SK-N-SH (cell line): ENCODE measurements at regions not wholly inside any gene's neighbourhood (a gene's known extent, or its start where the extent isn't known, plus 50 kb on each side); places are given as distances from the start of the nearest gene placed in this dataset.

ENCODE experiments used
- CTCF ChIA-PET: fragments of 300-600, 350-600 bp; formaldehyde crosslinking; extraction: SDS; loops from one replicate; lab custom pipeline; 2021; lab: Yijun Ruan, JAX
- POLR2A ChIA-PET: fragments of 350-600 bp; sonication (Branson Sonifier 250); formaldehyde crosslinking; extraction: SDS; loops from one replicate; lab custom pipeline; 2020; ENCODE audit warnings: antibody characterized with exemption, inconsistent platforms; lab: Yijun Ruan, JAX
- DNase-seq: peaks from one replicate; pipeline ENCODE4 v3.0.0; 2012
- H2AFZ ChIP-seq: fragments of 200-600 bp; sonication (generic); 2 replicates; pipeline ENCODE4 v1.8.1; 2016; ENCODE audit warnings: antibody characterized with exemption, mild to moderate bottlenecking, low read depth
- H3F3A ChIP-seq: fragments of 200-600 bp; sonication (generic); replicated peaks from 2 replicates; pipeline ENCODE3; 2016; ENCODE audit warnings: antibody characterized with exemption, mild to moderate bottlenecking; ENCODE audit not compliant: insufficient read depth
- H3K27ac ChIP-seq, 2 experiments: fragments of 200-500 bp in 1 of 2; fragments of 200-600 bp in 1 of 2; sonication (Bioruptor generic) in 1 of 2; sonication (generic), shearing (Covaris generic) in 1 of 2; 2 replicates each; pipeline versions ENCODE4 v1.5.1 to v1.6.1; 2014 to 2016; ENCODE audit warnings: low read depth in 2 of 2, inconsistent platforms in 1 of 2, low read length in 1 of 2, mild to moderate bottlenecking in 1 of 2, mixed read lengths in 1 of 2
- H3K27me3 ChIP-seq: fragments of 200-600 bp; sonication (generic), shearing (Covaris generic); 2 replicates; pipeline ENCODE4 v1.6.1; 2016; ENCODE audit warnings: mixed run types; ENCODE audit not compliant: insufficient read depth
- H3K36me3 ChIP-seq, 2 experiments: fragments of 200-500 bp in 1 of 2; fragments of 200-600 bp in 1 of 2; sonication (Bioruptor generic) in 1 of 2; sonication (generic) in 1 of 2; replicated peaks in 1 of 2; 2 replicates each; pipeline versions ENCODE3 to v1.5.1; 2014 to 2016; ENCODE audit warnings: low read length in 1 of 2, mild to moderate bottlenecking in 1 of 2; ENCODE audit not compliant: insufficient read depth in 2 of 2, control insufficient read depth in 1 of 2
- H3K4me1 ChIP-seq, 2 experiments: fragments of 200-500 bp in 1 of 2; fragments of 200-600 bp in 1 of 2; sonication (Bioruptor generic) in 1 of 2; sonication (generic), shearing (Covaris generic) in 1 of 2; 2 replicates each; pipeline versions ENCODE4 v1.5.1 to v1.6.1; 2014 to 2016; ENCODE audit warnings: low read depth in 1 of 2, low read length in 1 of 2, mixed run types in 1 of 2; ENCODE audit not compliant: insufficient read depth in 2 of 2, control insufficient read depth in 1 of 2
- H3K4me2 ChIP-seq: fragments of 200-600 bp; sonication (generic), shearing (Covaris generic); 2 replicates; pipeline ENCODE4 v1.6.1; 2017; ENCODE audit warnings: mixed run types
- H3K4me3 ChIP-seq, 2 experiments: fragments of 200-500 bp in 1 of 2; fragments of 200-600 bp in 1 of 2; sonication (Bioruptor generic) in 1 of 2; sonication (generic), shearing (Covaris generic) in 1 of 2; 2 replicates each; pipeline versions ENCODE4 v1.5.1 to v1.8.1; 2014 to 2016; ENCODE audit warnings: low read depth in 2 of 2, inconsistent platforms in 1 of 2, low read length in 1 of 2, mild to moderate bottlenecking in 1 of 2, mixed read lengths in 1 of 2, moderate library complexity in 1 of 2
- H3K79me2 ChIP-seq: fragments of 200-600 bp; sonication (generic); 2 replicates; pipeline ENCODE4 v1.8.1; 2017; ENCODE audit warnings: mild to moderate bottlenecking; ENCODE audit not compliant: insufficient read depth
- H3K9ac ChIP-seq: fragments of 200-600 bp; sonication (generic); 2 replicates; pipeline ENCODE4 v1.6.1; 2017; ENCODE audit warnings: mixed run types
- H3K9me2 ChIP-seq: fragments of 200-600 bp; sonication (generic); 2 replicates; pipeline ENCODE4 v1.6.1; 2017; ENCODE audit warnings: mixed run types
- H3K9me3 ChIP-seq: fragments of 200-600 bp; sonication (generic); 2 replicates; pipeline ENCODE4 v1.6.1; 2017; ENCODE audit warnings: mixed run types, mild to moderate bottlenecking, moderate library complexity
- H4K20me1 ChIP-seq: fragments of 200-600 bp; sonication (generic); 2 replicates; pipeline ENCODE4 v1.6.1; 2017; ENCODE audit warnings: mild to moderate bottlenecking, mixed run types; ENCODE audit not compliant: insufficient read depth
- CHD2 ChIP-seq: fragments of 150-350 bp; IDR thresholded peaks from 2 replicates; pipeline ENCODE4 v1.6.1; 2018; ENCODE audit warnings: low read length; ENCODE audit not compliant: partially characterized antibody
- ELF1 ChIP-seq: IDR thresholded peaks from 2 replicates; pipeline ENCODE4 v1.4.0; 2012
- FOSL2 ChIP-seq: IDR thresholded peaks from 2 replicates; pipeline ENCODE4 v1.4.0; 2012; ENCODE audit warnings: low read depth, mild to moderate bottlenecking, moderate library complexity, borderline replicate concordance
- JUND ChIP-seq: IDR thresholded peaks from 2 replicates; pipeline ENCODE4 v1.4.0; 2012
- PBX3 ChIP-seq: IDR thresholded peaks from 2 replicates; pipeline ENCODE4; 2012
- RCOR1 ChIP-seq: fragments of 150-350 bp; IDR thresholded peaks from 2 replicates; pipeline ENCODE4 v1.6.1; 2017; ENCODE audit warnings: antibody characterized with exemption, low read length
- REST ChIP-seq: IDR thresholded peaks from 2 replicates; pipeline ENCODE4 v1.6.1; 2012; ENCODE audit warnings: mild to moderate bottlenecking, low read depth, low read length, moderate library complexity
- RFX5 ChIP-seq: IDR thresholded peaks from 2 replicates; pipeline ENCODE4 v1.6.1; 2012; ENCODE audit warnings: mild to moderate bottlenecking, improper control_type of control experiment, low read length
- SIN3A ChIP-seq: IDR thresholded peaks from 2 replicates; pipeline ENCODE4 v1.6.1; 2012; ENCODE audit warnings: low read depth, mild to moderate bottlenecking, low read length, moderate library complexity, borderline replicate concordance
- YY1 ChIP-seq: IDR thresholded peaks from 2 replicates; pipeline ENCODE4 v1.4.0; 2012; ENCODE audit warnings: low read depth, mild to moderate bottlenecking
- ZBTB33 ChIP-seq: IDR thresholded peaks from 2 replicates; pipeline ENCODE4 v1.4.0; 2012; ENCODE audit warnings: low read depth, borderline replicate concordance
- WGBS: methylation state at CpG from one replicate; pipeline ENCODE4 v1.1.6; 2017; ENCODE audit warnings: low lambda C conversion rate; 5-methylcytosine and 5-hydroxymethylcytosine counted together

- DNase-seq, result no peak
- Histone ChIP-seq H3K9me2 (no peaks in the 10 kb centered on the region), H3K36me3 (no peaks in the 10 kb centered on the region), H3F3A (no peaks in the 10 kb centered on the region), H4K20me1 (no peaks in the 10 kb centered on the region), H3K9me3 (no peaks in the 10 kb centered on the region), H3K79me2 (no peaks in the 10 kb centered on the region), H3K27me3 (peaks cover 96% of the 10 kb centered on the region), H3K9ac (no peak overlapping the region), H2AFZ (no peak overlapping the region), H3K4me3 (no peak overlapping the region), H3K27ac (no peak overlapping the region), H3K4me1 (no peaks in the 10 kb centered on the region), H3K4me2 (no peak overlapping the region)
- no peak for TF ChIP-seq JUND
- ChIA-PET POLR2A (no interaction called here), CTCF (interaction anchor here (1.8 kb wide), 1 partner anchor 9 kb away, joined by 6 read pairs; no protein-coding TSS in a partner anchor)
- WGBS, result 0% methylated on average over 9 of the region's 9 CpGs
Measured at GRCh38 chr7:155908385-155908784, 96.1 kb upstream of the SHH start.

- TF ChIP-seq PBX3 (no peak), ELF1 (no peak), ZBTB33 (no peak), REST (no peak), CHD2 (no peak), FOSL2 (no peak), RCOR1 (no peak), RFX5 (no peak), SIN3A (no peak), YY1 (no peak)
- no peak overlapping the region for H3K4me3 ChIP-seq
- H3K27ac ChIP-seq, result no peak overlapping the region
- H3K9me2 ChIP-seq, result no peaks in the 10 kb centered on the region
- H3K79me2 ChIP-seq, result no peaks in the 10 kb centered on the region
- peaks cover 98% of the 10 kb centered on the region for H3K27me3 ChIP-seq
- CTCF ChIA-PET, result interaction anchor here (1.8 kb wide), 1 partner anchor 10 kb away, joined by 6 read pairs; no protein-coding TSS in a partner anchor
- H3K9me3 ChIP-seq, result no peaks in the 10 kb centered on the region
- no peak overlapping the region for H3K9ac ChIP-seq
- POLR2A ChIA-PET, result no interaction called here
- no peaks in the 10 kb centered on the region for H4K20me1 ChIP-seq
- no peaks in the 10 kb centered on the region for H3K4me1 ChIP-seq
- WGBS, result 9% methylated on average over 8 of the region's 8 CpGs
- H3K4me2 ChIP-seq, result no peak overlapping the region
- H3F3A ChIP-seq, result no peaks in the 10 kb centered on the region
- no peak overlapping the region for H2AFZ ChIP-seq
- H3K36me3 ChIP-seq, result no peaks in the 10 kb centered on the region
- DNase-seq, result no peak
Measured at GRCh38 chr7:155907450-155908200, 95.4 kb upstream of the SHH start.
